H1 (cell line): ENCODE measurements at regions not wholly inside any gene's neighbourhood (a gene's known extent, or its start where the extent isn't known, plus 50 kb on each side); places are given as distances from the start of the nearest gene placed in this dataset.

Experiments used
- SP1 ChIP-seq: IDR thresholded peaks from 2 replicates; pipeline ENCODE4 v1.6.1; 2011; ENCODE audit warnings: low read depth, low read length
- TEAD4 ChIP-seq: IDR thresholded peaks from 2 replicates; pipeline ENCODE4 v1.6.1; 2012; ENCODE audit warnings: low read depth, low read length, inconsistent platforms, mixed read lengths
- TF ChIP-seq, protein P1 (sequence below): IDR thresholded peaks from 2 replicates; pipeline ENCODE4 v1.6.1; 2011; ENCODE audit warnings: low read length, improper control_type of control experiment

DNA sequence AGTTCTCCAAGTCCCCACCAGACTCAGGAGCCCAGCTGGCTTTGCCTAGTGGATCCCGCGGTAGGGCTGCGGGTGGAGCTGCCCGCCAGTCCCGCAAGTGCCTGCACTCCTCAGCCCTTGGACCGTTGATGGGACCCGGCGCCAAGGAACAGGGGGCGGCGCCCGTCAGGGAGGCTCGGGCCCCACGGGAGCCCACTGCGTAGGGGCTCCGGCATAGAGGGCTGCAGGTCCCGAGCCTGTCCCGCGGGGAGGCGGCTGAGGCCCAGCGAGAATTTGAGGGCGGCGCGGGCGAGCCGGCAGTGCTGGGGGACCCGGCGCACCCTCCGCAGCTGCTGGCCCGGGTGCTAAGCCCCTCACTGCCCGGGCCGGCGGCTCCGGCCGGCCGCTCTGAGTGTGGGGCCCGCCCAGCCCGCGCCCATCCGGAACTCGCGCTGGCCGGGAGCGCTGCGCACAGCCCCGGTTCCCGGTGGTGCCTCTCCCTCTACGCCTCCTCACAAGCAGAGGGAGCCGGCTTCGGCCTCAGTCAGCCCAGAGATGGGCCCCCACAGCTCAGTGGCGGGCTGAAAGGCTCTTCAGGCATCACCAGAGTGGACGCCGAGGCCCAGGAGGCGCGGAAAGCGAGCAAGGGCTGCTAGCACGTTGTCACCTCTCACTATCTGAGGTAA, 452.4 kb upstream of the LRFN5 start (continued):
- TF ChIP-seq, protein P1, sequence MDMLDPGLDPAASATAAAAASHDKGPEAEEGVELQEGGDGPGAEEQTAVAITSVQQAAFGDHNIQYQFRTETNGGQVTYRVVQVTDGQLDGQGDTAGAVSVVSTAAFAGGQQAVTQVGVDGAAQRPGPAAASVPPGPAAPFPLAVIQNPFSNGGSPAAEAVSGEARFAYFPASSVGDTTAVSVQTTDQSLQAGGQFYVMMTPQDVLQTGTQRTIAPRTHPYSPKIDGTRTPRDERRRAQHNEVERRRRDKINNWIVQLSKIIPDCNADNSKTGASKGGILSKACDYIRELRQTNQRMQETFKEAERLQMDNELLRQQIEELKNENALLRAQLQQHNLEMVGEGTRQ = no peak
- TF ChIP-seq TEAD4 (no peak), SP1 (no peak)
